OCI-LY3 (cell line): ENCODE measurements at regions not wholly inside any gene's neighbourhood (a gene's known extent, or its start where the extent isn't known, plus 50 kb on each side); places are given as distances from the start of the nearest gene placed in this dataset.

ENCODE experiments used
- H2AFZ ChIP-seq: fragments of 200-600, 300-600 bp; shearing (Covaris generic); 2 replicates; pipeline ENCODE4 v1.6.0; 2014; ENCODE audit warnings: antibody characterized with exemption, low read depth, low read length
- H3K27ac ChIP-seq: fragments of 200-600, 300-600 bp; sonication (generic); 2 replicates; pipeline ENCODE4 v1.5.1; 2014; ENCODE audit warnings: mild to moderate bottlenecking, low read length, moderate library complexity, mixed read lengths
- H3K27me3 ChIP-seq: fragments of 200-600, 300-600 bp; sonication (generic); 2 replicates; pipeline ENCODE4 v1.6.1; 2014; ENCODE audit warnings: low read depth, low read length, mixed read lengths
- H3K36me3 ChIP-seq: fragments of 200-600, 300-600 bp; sonication (generic); replicated peaks from 2 replicates; pipeline ENCODE3; 2014; ENCODE audit warnings: low read depth, low read length, mixed read lengths
- H3K4me1 ChIP-seq: fragments of 300-600, 200-600 bp; sonication (generic); 2 replicates; pipeline ENCODE4 v1.6.1; 2014; ENCODE audit warnings: low read length, mixed read lengths
- H3K4me2 ChIP-seq: fragments of 200-600, 300-600 bp; sonication (generic); 2 replicates; pipeline ENCODE4 v1.6.1; 2014; ENCODE audit warnings: low read length, mixed read lengths
- H3K4me3 ChIP-seq: fragments of 300-600, 200-600 bp; sonication (generic); 2 replicates; pipeline ENCODE4 v1.5.1; 2014; ENCODE audit warnings: antibody characterized with exemption, mild to moderate bottlenecking, low read length, moderate library complexity
- H3K79me2 ChIP-seq: fragments of 300-600, 200-600 bp; shearing (Covaris generic); 2 replicates; pipeline ENCODE4 v1.6.1; 2014; ENCODE audit warnings: mild to moderate bottlenecking, low read length, mixed read lengths
- H3K9ac ChIP-seq: fragments of 300-600, 200-600 bp; shearing (Covaris generic); 2 replicates; pipeline ENCODE4 v1.6.0; 2014; ENCODE audit warnings: mild to moderate bottlenecking, low read length, moderate library complexity
- H3K9me3 ChIP-seq: fragments of 200-600, 300-600 bp; shearing (Covaris generic); 2 replicates; pipeline ENCODE4 v1.6.1; 2014; ENCODE audit warnings: low read length, mixed read lengths; ENCODE audit not compliant: insufficient read depth
- H4K20me1 ChIP-seq: fragments of 200-600, 300-600 bp; sonication (generic); 2 replicates; pipeline ENCODE4 v1.6.1; 2016; ENCODE audit warnings: low read length, mixed read lengths; ENCODE audit not compliant: insufficient read depth
- CTCF ChIP-seq: fragments of 200-600, 300-600 bp; sonication (generic); IDR thresholded peaks from 2 replicates; pipeline ENCODE4 v1.5.1; 2014; ENCODE audit warnings: antibody characterized with exemption, low read length, low read depth
- EZH2phosphoT487 ChIP-seq: fragments of 200-600 bp; shearing (Covaris generic); IDR thresholded peaks from 2 replicates; pipeline ENCODE4 v1.6.1; 2018; ENCODE audit warnings: antibody characterized with exemption, mixed run types, low read depth

DNA sequence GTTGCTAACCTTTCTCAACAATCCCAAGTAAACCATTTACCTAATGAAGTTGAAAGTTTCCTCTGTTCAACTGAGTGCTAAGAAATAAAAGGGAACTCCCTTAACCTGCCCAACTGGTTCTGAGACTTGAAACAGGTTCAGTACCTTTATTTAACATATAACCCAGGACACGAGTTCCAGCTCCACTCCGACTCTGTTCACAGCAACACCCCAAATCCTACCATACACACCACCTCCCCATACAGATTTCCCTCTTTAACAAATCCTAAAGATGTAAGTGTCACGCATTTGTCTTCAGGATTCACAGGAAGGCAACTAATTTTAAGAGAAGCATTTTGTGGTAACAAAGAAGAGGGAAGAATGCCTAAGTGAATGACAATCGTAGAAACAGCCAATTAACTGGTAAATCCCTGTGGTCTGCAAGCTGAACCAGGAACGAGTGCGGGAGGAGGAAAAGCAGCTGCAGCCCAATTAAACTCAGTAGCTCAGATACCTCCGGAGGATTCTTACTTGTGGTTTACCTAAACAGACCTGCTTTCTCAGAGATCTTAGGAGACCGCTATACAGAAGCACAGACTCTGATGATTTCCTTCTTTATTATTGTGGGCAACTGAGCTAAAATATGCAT lies 134.5 kb upstream of the MAGI3 start:
- no peak overlapping the region for H2AFZ ChIP-seq
- no peak overlapping the region for H3K9ac ChIP-seq
- no peaks in the 10 kb centered on the region for H3K4me1 ChIP-seq
- no peaks in the 10 kb centered on the region for H4K20me1 ChIP-seq
- H3K4me3 ChIP-seq: no peak overlapping the region
- H3K36me3 ChIP-seq: no peaks in the 10 kb centered on the region
- H3K27ac ChIP-seq: no peak overlapping the region
- TF ChIP-seq EZH2phosphoT487 (no peak), CTCF (no peak)
- no peaks in the 10 kb centered on the region for H3K27me3 ChIP-seq
- H3K79me2 ChIP-seq: no peaks in the 10 kb centered on the region
- no peaks in the 10 kb centered on the region for H3K9me3 ChIP-seq
- H3K4me2 ChIP-seq: no peak overlapping the region

DNA sequence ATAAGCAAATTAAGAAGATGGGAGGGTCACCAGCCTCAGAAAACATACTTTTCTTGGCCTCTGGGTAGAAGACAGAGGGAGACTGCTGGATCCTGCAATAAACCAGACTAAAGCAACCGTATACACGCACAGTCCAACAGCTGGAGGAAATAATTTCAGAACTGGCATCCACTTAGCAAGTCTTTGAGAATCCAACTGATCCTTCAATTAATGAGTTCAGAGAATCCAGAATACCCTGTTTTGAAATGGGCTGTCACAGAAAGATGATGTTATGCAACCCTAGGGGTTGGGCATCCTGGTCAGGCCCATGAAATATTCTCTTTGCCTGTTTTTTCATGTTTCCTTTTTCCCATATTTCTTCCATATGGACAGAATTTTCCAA lies 134.0 kb upstream of the MAGI3 start:
- Histone ChIP-seq H3K4me3 (no peak overlapping the region), H3K9ac (no peak overlapping the region), H3K4me2 (no peak overlapping the region), H4K20me1 (no peaks in the 10 kb centered on the region), H3K36me3 (no peaks in the 10 kb centered on the region), H3K79me2 (no peaks in the 10 kb centered on the region), H3K9me3 (no peaks in the 10 kb centered on the region), H3K4me1 (no peaks in the 10 kb centered on the region), H2AFZ (no peak overlapping the region), H3K27me3 (no peaks in the 10 kb centered on the region), H3K27ac (no peak overlapping the region)
- TF ChIP-seq EZH2phosphoT487 (no peak), CTCF (no peak)

DNA sequence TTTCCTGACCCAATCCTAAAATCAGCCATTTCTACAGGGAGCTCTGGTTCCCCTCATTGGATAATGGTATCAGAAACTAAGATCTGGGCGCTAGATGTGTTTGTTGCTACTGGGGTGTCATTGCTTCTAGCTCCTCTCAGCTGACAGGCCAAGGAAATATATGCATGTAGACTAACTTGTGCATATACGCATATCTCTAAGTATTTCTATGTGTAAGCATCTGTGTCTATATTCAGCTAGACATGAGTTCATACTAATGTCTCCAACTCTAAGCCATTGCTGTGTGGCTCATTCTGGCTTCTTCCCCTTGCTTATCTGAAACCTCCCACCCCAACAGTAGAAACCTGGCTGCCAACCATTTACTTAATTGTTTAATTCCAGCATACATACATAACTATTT lies 130.3 kb upstream of the MAGI3 start:
- Histone ChIP-seq H3K4me1 (no peaks in the 10 kb centered on the region), H4K20me1 (no peaks in the 10 kb centered on the region), H3K36me3 (no peaks in the 10 kb centered on the region), H3K4me3 (no peak overlapping the region), H3K9me3 (no peaks in the 10 kb centered on the region), H3K27ac (no peak overlapping the region), H3K9ac (no peak overlapping the region), H3K79me2 (no peaks in the 10 kb centered on the region), H2AFZ (no peak overlapping the region), H3K27me3 (no peaks in the 10 kb centered on the region), H3K4me2 (no peak overlapping the region)
- TF ChIP-seq CTCF (no peak), EZH2phosphoT487 (no peak)

- no peak for TF ChIP-seq CTCF
- TF ChIP-seq EZH2phosphoT487: no peak
- Histone ChIP-seq H3K4me1 (no peaks in the 10 kb centered on the region), H3K27ac (no peak overlapping the region), H3K9ac (no peak overlapping the region), H3K36me3 (no peaks in the 10 kb centered on the region), H4K20me1 (no peaks in the 10 kb centered on the region), H3K4me2 (no peak overlapping the region), H3K79me2 (no peaks in the 10 kb centered on the region), H2AFZ (no peak overlapping the region), H3K9me3 (no peaks in the 10 kb centered on the region), H3K4me3 (no peak overlapping the region), H3K27me3 (no peaks in the 10 kb centered on the region)
Observed at GRCh38 chr1:113265196-113265595, 125.1 kb upstream of the MAGI3 start.
